Caco-2 (cell line): ENCODE measurements at regions not wholly inside any gene's neighbourhood (a gene's known extent, or its start where the extent isn't known, plus 50 kb on each side); places are given as distances from the start of the nearest gene placed in this dataset.

Experiments
- BruUV-seq: library from RNA; stranded (reverse); fragments of 400-500 nt; replicated peaks from 2 replicates; lab custom pipeline; 2021; lab: Mats Ljungman, UMichigan
- CTCF ChIA-PET: fragments of 300-600 bp; sonication (Branson Sonifier 250); formaldehyde crosslinking; loops from one replicate; lab custom pipeline; 2022; ENCODE audit warnings: antibody characterized with exemption; lab: Charles Lee
- POLR2A ChIA-PET: fragments of 300-600 bp; sonication (Branson Sonifier 250); formaldehyde crosslinking; loops from one replicate; lab custom pipeline; 2022; ENCODE audit warnings: antibody characterized with exemption; lab: Charles Lee
- DNase-seq, 2 experiments: peaks; one replicate each; pipeline versions ENCODE4 v3.0.0 to v3.0.0-alpha.2; 2020 to 2022
- H3K27me3 ChIP-seq: replicated peaks from 2 replicates; pipeline ENCODE4 v1.6.0; 2011; ENCODE audit warnings: low read length; ENCODE audit not compliant: control insufficient read depth, insufficient read depth
- H3K36me3 ChIP-seq: 2 replicates; pipeline ENCODE4 v1.5.1; 2011; ENCODE audit warnings: low read length; ENCODE audit not compliant: control insufficient read depth, insufficient read depth
- H3K4me1 ChIP-seq: fragments of 250-450 bp; sonication (Bioruptor Pico); 2 replicates; pipeline ENCODE4 v1.5.1; 2020; ENCODE audit warnings: mild to moderate bottlenecking
- H3K4me3 ChIP-seq: 2 replicates; pipeline ENCODE4 v1.5.1; 2011; ENCODE audit warnings: low read depth, mild to moderate bottlenecking, control low read depth, low read length
- H3K9me3 ChIP-seq: fragments of 250-450 bp; sonication (Bioruptor Pico); 2 replicates; pipeline ENCODE4 v1.5.1; 2020; ENCODE audit warnings: mild to moderate bottlenecking, moderate library complexity
- H3K27ac Mint-ChIP-seq: one replicate; pipeline ENCODE4 v1.8.0; 2022; ENCODE audit warnings: mixed read lengths; ENCODE audit not compliant: unreplicated experiment
- H3K27me3 Mint-ChIP-seq: one replicate; pipeline ENCODE4 v1.8.0; 2022; ENCODE audit warnings: mixed read lengths; ENCODE audit not compliant: insufficient read depth, unreplicated experiment
- H3K36me3 Mint-ChIP-seq: one replicate; pipeline ENCODE4 v1.8.0; 2022; ENCODE audit warnings: mild to moderate bottlenecking, mixed read lengths; ENCODE audit not compliant: insufficient read depth, unreplicated experiment
- H3K4me1 Mint-ChIP-seq: one replicate; pipeline ENCODE4 v1.8.0; 2022; ENCODE audit warnings: low read depth, mixed read lengths; ENCODE audit not compliant: unreplicated experiment
- H3K4me3 Mint-ChIP-seq: one replicate; pipeline ENCODE4 v1.8.0; 2022; ENCODE audit warnings: mild to moderate bottlenecking, moderate library complexity, mixed read lengths; ENCODE audit not compliant: unreplicated experiment
- H3K9me3 Mint-ChIP-seq: one replicate; pipeline ENCODE4 v1.8.0; 2022; ENCODE audit warnings: mixed read lengths; ENCODE audit not compliant: unreplicated experiment
- intact Hi-C: fragments of 100-400 bp; cut with micrococcal nuclease; formaldehyde crosslinking; loops from one replicate; pipeline ENCODE4 v1.10.0; 2022; ENCODE audit not compliant: unreplicated experiment
- TF ChIP-seq, protein P1 (sequence below), 2 experiments: fragments of 200-600 bp in 1 of 2; IDR thresholded peaks; 1 replicate in 1 of 2; 2 replicates in 1 of 2; pipeline versions ENCODE4 v1.5.1 to v1.8.0; 2011 to 2022; ENCODE audit warnings: antibody characterized with exemption in 1 of 2, control low read depth in 1 of 2, inconsistent platforms in 1 of 2, low read depth in 1 of 2, low read length in 1 of 2, mild to moderate bottlenecking in 1 of 2, moderate library complexity in 1 of 2; ENCODE audit not compliant: insufficient read depth in 1 of 2, severe bottlenecking in 1 of 2, unreplicated experiment in 1 of 2

DNA sequence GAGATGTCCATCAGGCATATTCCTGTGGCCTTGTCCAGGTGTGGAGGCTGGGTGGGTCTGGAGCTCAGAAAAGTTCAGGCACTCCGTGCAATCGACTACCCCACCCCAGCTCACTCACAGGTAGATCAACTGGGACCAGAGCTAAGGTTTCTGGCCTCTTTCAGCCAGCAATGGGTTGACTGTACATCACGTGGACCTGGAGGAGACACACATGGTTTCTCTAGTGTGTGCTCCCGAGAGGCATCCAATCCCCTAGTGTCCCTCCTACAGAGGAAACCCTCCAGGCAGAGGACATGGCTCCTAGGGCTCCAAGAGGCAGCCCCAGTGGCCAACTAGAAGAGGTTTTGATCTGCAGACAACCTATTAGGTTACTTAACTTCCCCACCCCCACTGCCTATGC is 119.5 kb upstream of the RGS6 start:
- Mint-ChIP-seq H3K4me3 (no peak overlapping the region), H3K27ac (no peak overlapping the region), H3K9me3 (no peaks in the 10 kb centered on the region), H3K36me3 (no peaks in the 10 kb centered on the region), H3K27me3 (peaks cover 13% of the 10 kb centered on the region), H3K4me1 (no peaks in the 10 kb centered on the region)
- intact Hi-C loops, result no loop called here
- H3K4me3 ChIP-seq, result no peak overlapping the region
- no peaks in the 10 kb centered on the region for H3K36me3 ChIP-seq
- ChIA-PET CTCF (no interaction called here), POLR2A (no interaction called here)
- DNase-seq, result no peak
- TF ChIP-seq, protein P1, sequence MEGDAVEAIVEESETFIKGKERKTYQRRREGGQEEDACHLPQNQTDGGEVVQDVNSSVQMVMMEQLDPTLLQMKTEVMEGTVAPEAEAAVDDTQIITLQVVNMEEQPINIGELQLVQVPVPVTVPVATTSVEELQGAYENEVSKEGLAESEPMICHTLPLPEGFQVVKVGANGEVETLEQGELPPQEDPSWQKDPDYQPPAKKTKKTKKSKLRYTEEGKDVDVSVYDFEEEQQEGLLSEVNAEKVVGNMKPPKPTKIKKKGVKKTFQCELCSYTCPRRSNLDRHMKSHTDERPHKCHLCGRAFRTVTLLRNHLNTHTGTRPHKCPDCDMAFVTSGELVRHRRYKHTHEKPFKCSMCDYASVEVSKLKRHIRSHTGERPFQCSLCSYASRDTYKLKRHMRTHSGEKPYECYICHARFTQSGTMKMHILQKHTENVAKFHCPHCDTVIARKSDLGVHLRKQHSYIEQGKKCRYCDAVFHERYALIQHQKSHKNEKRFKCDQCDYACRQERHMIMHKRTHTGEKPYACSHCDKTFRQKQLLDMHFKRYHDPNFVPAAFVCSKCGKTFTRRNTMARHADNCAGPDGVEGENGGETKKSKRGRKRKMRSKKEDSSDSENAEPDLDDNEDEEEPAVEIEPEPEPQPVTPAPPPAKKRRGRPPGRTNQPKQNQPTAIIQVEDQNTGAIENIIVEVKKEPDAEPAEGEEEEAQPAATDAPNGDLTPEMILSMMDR (IDR thresholded peaks at IDR 0.05; ENCODE audit: insufficient read depth in 1 of 2, low read depth in 1 of 2, low read length in 1 of 2, severe bottlenecking in 1 of 2, unreplicated experiment in 1 of 2), result no peak
- BruUV-seq, result no TSS peak
- no peaks in the 10 kb centered on the region for H3K4me1 ChIP-seq
- H3K9me3 ChIP-seq, result no peaks in the 10 kb centered on the region
- no peaks in the 10 kb centered on the region for H3K27me3 ChIP-seq

DNA sequence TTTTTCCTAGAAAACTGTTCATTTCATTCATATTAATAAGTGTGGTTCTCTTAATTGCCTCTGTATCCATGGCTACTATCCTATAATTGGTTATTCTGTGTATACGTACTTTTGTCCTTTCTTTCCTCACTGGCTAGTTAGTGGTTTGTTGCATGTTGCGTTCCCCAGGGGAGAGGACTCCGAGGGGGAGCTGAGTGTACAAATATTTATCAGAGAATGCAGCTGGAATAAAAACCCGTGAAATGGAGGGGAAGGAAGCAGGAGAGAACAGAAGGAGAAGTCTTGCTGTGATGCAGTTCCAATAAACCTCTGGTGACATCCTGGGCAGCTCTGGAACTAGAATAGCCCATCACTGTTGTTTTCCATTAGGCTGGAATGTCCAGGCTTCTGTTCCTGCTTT is 117.1 kb upstream of the RGS6 start:
- TF ChIP-seq, protein P1 (IDR thresholded peaks at IDR 0.05; ENCODE audit: insufficient read depth in 1 of 2, low read depth in 1 of 2, low read length in 1 of 2, severe bottlenecking in 1 of 2, unreplicated experiment in 1 of 2), result no peak
- Histone ChIP-seq H3K27me3 (no peaks in the 10 kb centered on the region), H3K36me3 (no peaks in the 10 kb centered on the region), H3K9me3 (no peaks in the 10 kb centered on the region), H3K4me3 (no peak overlapping the region), H3K4me1 (no peaks in the 10 kb centered on the region)
- Mint-ChIP-seq H3K4me3 (no peak overlapping the region), H3K9me3 (no peaks in the 10 kb centered on the region), H3K36me3 (no peaks in the 10 kb centered on the region), H3K27me3 (peaks cover 21% of the 10 kb centered on the region), H3K4me1 (no peaks in the 10 kb centered on the region), H3K27ac (no peak overlapping the region)
- no peak for DNase-seq
- intact Hi-C loops, result no loop called here
- ChIA-PET CTCF (no interaction called here), POLR2A (no interaction called here)
- BruUV-seq, result no TSS peak

DNA sequence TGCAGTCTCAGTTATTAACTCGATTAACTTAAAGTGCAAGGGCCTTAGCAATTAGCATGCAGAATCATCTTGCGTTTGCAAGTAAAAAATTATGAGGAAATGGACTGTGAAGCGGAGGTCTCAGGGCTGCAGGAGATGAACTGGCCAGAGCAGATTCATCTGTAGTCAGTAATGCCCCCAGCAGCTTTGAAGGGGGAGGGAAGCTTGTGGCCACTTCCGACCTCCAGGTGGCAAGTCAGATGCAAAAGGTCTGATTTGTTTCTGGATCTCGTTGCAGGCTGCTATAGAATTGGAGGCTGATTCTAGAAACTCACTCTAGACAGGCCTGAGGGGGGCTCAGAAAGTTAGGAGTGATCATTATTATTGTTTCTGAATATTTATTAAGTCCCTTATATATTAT is 107.4 kb upstream of the RGS6 start:
- Histone ChIP-seq H3K4me3 (no peak overlapping the region), H3K36me3 (no peaks in the 10 kb centered on the region), H3K4me1 (no peaks in the 10 kb centered on the region), H3K9me3 (no peaks in the 10 kb centered on the region), H3K27me3 (no peaks in the 10 kb centered on the region)
- no peaks in the 10 kb centered on the region for H3K4me1 Mint-ChIP-seq
- H3K27ac Mint-ChIP-seq, result no peak overlapping the region
- no peaks in the 10 kb centered on the region for H3K36me3 Mint-ChIP-seq
- no peaks in the 10 kb centered on the region for H3K9me3 Mint-ChIP-seq
- CTCF ChIA-PET, result no interaction called here
- no TSS peak for BruUV-seq
- TF ChIP-seq, protein P1 (IDR thresholded peaks at IDR 0.05; ENCODE audit: insufficient read depth in 1 of 2, low read depth in 1 of 2, low read length in 1 of 2, severe bottlenecking in 1 of 2, unreplicated experiment in 1 of 2), result no peak
- intact Hi-C loops, result no loop called here
- POLR2A ChIA-PET, result no interaction called here
- no peak for DNase-seq
- no peak overlapping the region for H3K4me3 Mint-ChIP-seq
- peaks cover 8% of the 10 kb centered on the region for H3K27me3 Mint-ChIP-seq
